Breast epithelium (tissue), 4 donors: ENCODE measurements at regions not wholly inside any gene's neighbourhood (a gene's known extent, or its start where the extent isn't known, plus 50 kb on each side); places are given as distances from the start of the nearest gene placed in this dataset.

Experiments
- DNase-seq, 2 donors: peaks; one replicate each; pipeline ENCODE4 v3.0.0-alpha.2; 2019; ENCODE audit warnings: low spot score in 2 of 2
- H3K27ac ChIP-seq, 2 donors: fragments of 200-600 bp; sonication (generic) in 1 of 2; one replicate each; pipeline ENCODE4 v1.5.1; 2016 to 2019; ENCODE audit warnings: mild to moderate bottlenecking in 1 of 2
- H3K27me3 ChIP-seq, 2 donors: fragments of 200-600 bp; sonication (generic) in 1 of 2; one replicate each; pipeline versions ENCODE4 v1.5.1 to v1.6.0; 2017 to 2019; ENCODE audit warnings: control low read depth in 1 of 2, mild to moderate bottlenecking in 1 of 2
- H3K36me3 ChIP-seq: fragments of 200-600 bp; one replicate; pipeline ENCODE4 v1.5.1; 2019
- H3K4me1 ChIP-seq, 2 donors: fragments of 200-600 bp; sonication (generic); one replicate each; pipeline ENCODE4 v1.5.1; 2016 to 2019; ENCODE audit warnings: control low read depth in 1 of 2
- H3K4me3 ChIP-seq, 3 donors: fragments of 200-600 bp; sonication (generic); 1 replicate in 2 of 3; 2 replicates in 1 of 3; pipeline ENCODE4 v1.5.1; 2016 to 2019; ENCODE audit warnings: mild to moderate bottlenecking in 3 of 3, moderate library complexity in 2 of 3
- H3K9me3 ChIP-seq, 2 donors: fragments of 200-600 bp; sonication (generic) in 1 of 2; one replicate each; pipeline ENCODE4 v1.5.1; 2016 to 2019; ENCODE audit warnings: control low read depth in 1 of 2
- POLR2A ChIP-seq: fragments of 450-650 bp; IDR thresholded peaks from one replicate; pipeline ENCODE4 v1.6.1; 2016; ENCODE audit warnings: antibody characterized with exemption, mild to moderate bottlenecking, moderate library complexity
- POLR2AphosphoS5 ChIP-seq, 3 donors: sonication (generic); formaldehyde crosslinking; IDR thresholded peaks; one replicate each; pipeline ENCODE4 v1.6.1; 2017; ENCODE audit warnings: antibody characterized with exemption in 3 of 3
- intact Hi-C: fragments of 100-400 bp; cut with DNase I; formaldehyde crosslinking; loops from one replicate; pipeline ENCODE4 v1.15.1; 2023; ENCODE audit warnings: low total_unique reads
- TF ChIP-seq, protein P1 (sequence below), 3 donors: fragments of 450-650 bp; IDR thresholded peaks; one replicate each; pipeline ENCODE4 v1.5.1; 2016 to 2017; ENCODE audit warnings: antibody characterized with exemption in 3 of 3, mild to moderate bottlenecking in 3 of 3, moderate library complexity in 3 of 3

- no peak for TF ChIP-seq POLR2AphosphoS5 (IDR thresholded peaks at IDR 0.05)
- Histone ChIP-seq H3K4me3 (no peak overlapping the region), H3K9me3 (no peaks in the 10 kb centered on the region), H3K27ac (no peak overlapping the region), H3K27me3 (no peaks in the 10 kb centered on the region), H3K36me3 (no peaks in the 10 kb centered on the region), H3K4me1 (no peaks in the 10 kb centered on the region)
- intact Hi-C loops = loop anchor here (5.0 kb wide), 1 partner anchor 246 kb away; no protein-coding TSS in a partner anchor
- DNase-seq = no peak
These were observed 538.9 kb downstream of the SNAPC1 start for GRCh38 chr14:62301080-62301479.

DNA sequence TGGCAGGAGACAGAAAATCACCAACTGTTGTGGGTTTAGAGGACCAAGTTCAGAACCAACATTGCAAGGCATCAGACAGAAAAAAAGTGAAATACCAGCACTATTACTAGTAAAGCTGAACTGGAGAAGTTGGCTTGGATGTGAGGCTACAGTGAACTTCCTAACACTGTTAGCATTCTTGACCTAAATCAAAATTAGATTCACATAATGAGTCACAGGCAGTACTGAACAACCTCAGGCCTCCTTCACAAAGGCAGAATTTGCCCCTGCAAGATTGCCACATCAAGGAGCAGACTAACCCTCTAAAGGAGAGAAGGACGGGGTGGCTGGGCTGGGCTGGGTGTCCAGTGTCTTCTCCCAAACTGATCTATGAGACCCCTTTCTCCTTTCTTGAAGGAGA lies 539.7 kb downstream of the SNAPC1 start:
- H3K27me3 ChIP-seq = no peaks in the 10 kb centered on the region

GRCh38 chr14:62303437-62303836 lies 541.2 kb downstream of the SNAPC1 start:
- no peak overlapping the region for H3K4me3 ChIP-seq
- DNase-seq = no peak
- no peak for TF ChIP-seq POLR2A
- H3K36me3 ChIP-seq = no peaks in the 10 kb centered on the region
- intact Hi-C loops = loop anchor here (5.0 kb wide), 1 partner anchor 244 kb away; no protein-coding TSS in a partner anchor
- H3K4me1 ChIP-seq = no peaks in the 10 kb centered on the region
- no peak overlapping the region for H3K27ac ChIP-seq
- no peaks in the 10 kb centered on the region for H3K9me3 ChIP-seq
- H3K27me3 ChIP-seq = no peaks in the 10 kb centered on the region

More for the DNA sequence above, 539.7 kb downstream of the SNAPC1 start:
- Histone ChIP-seq H3K4me3 (no peak overlapping the region), H3K9me3 (no peaks in the 10 kb centered on the region), H3K27ac (no peak overlapping the region), H3K36me3 (no peaks in the 10 kb centered on the region), H3K4me1 (no peaks in the 10 kb centered on the region)
- intact Hi-C loops = loop anchor here (5.0 kb wide), 1 partner anchor 245 kb away; no protein-coding TSS in a partner anchor
- TF ChIP-seq POLR2AphosphoS5 (IDR thresholded peaks at IDR 0.05) = no peak
- TF ChIP-seq POLR2A = no peak
- TF ChIP-seq, protein P1, sequence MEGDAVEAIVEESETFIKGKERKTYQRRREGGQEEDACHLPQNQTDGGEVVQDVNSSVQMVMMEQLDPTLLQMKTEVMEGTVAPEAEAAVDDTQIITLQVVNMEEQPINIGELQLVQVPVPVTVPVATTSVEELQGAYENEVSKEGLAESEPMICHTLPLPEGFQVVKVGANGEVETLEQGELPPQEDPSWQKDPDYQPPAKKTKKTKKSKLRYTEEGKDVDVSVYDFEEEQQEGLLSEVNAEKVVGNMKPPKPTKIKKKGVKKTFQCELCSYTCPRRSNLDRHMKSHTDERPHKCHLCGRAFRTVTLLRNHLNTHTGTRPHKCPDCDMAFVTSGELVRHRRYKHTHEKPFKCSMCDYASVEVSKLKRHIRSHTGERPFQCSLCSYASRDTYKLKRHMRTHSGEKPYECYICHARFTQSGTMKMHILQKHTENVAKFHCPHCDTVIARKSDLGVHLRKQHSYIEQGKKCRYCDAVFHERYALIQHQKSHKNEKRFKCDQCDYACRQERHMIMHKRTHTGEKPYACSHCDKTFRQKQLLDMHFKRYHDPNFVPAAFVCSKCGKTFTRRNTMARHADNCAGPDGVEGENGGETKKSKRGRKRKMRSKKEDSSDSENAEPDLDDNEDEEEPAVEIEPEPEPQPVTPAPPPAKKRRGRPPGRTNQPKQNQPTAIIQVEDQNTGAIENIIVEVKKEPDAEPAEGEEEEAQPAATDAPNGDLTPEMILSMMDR (IDR thresholded peaks at IDR 0.05) = no peak
- DNase-seq = no peak

DNA sequence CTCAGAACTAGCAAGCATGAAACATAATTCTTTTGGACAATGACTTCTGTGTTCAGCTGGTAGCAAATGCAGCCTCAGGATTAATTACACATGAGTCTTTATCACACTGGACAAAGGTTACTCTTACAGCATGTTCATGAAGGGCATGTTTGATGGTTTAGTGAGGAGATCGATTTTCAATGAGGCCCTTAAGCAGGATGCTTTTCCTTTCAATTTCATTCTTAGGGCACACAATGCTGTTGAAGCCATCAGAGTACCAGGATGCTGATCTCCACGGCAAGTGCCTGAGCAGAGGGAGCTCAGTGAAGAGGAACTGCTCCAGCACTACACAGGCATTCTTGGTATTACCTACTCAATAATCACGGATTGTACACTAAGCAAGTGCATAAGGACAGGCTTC lies 542.0 kb downstream of the SNAPC1 start:
- no peak for TF ChIP-seq POLR2AphosphoS5 (IDR thresholded peaks at IDR 0.05)
- Histone ChIP-seq H3K9me3 (no peaks in the 10 kb centered on the region), H3K4me1 (no peaks in the 10 kb centered on the region), H3K4me3 (no peak overlapping the region), H3K27me3 (no peaks in the 10 kb centered on the region), H3K27ac (no peak overlapping the region), H3K36me3 (no peaks in the 10 kb centered on the region)
- DNase-seq = no peak
- intact Hi-C loops = loop anchor here (5.0 kb wide), 1 partner anchor 243 kb away; no protein-coding TSS in a partner anchor

DNA sequence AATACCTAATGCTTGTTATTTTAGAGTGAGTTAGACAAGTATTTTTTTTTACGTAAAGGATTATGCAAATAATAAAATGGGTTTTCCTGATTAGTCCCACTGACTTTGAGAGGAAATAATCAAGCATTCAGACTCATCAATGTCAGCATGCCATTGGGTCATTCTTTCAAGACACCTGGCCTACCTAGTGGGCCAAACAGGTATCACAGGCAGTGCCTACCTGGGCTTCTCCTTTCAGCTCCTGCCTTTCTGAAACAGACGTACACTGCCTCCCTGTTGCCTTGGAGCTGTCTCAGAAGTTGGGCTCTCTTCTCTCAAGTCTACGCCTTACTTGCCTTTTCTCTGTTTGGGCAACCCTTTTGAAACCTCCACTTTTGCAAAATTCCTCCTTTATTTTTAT lies 545.6 kb downstream of the SNAPC1 start:
- Histone ChIP-seq H3K27ac (no peak overlapping the region), H3K4me1 (no peaks in the 10 kb centered on the region), H3K9me3 (no peaks in the 10 kb centered on the region), H3K27me3 (no peaks in the 10 kb centered on the region), H3K36me3 (no peaks in the 10 kb centered on the region), H3K4me3 (no peak overlapping the region)
- DNase-seq = no peak
- intact Hi-C loops = no loop called here
- TF ChIP-seq, protein P1 (IDR thresholded peaks at IDR 0.05) = no peak
- TF ChIP-seq POLR2AphosphoS5 (IDR thresholded peaks at IDR 0.05) = no peak

DNA sequence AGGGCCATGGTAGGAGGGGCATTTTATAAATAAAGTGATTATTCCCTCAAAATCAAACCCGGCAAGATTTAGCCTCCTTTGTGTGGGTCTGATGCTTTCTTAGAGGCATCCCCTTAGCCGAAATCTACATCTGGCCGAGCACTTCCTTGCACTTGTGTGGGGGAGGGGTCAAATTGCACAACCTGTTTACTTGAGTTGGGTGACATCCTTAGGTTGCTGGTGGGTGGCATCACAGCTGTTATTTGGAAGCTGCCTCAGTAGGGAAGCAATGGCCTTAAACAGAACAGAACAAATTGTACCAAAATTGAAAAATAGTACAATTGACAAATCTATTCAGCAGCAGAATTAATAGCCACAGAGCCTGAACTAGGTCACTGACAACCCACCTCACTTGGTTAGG lies 546.1 kb downstream of the SNAPC1 start:
- no peaks in the 10 kb centered on the region for H3K27me3 ChIP-seq
- intact Hi-C loops = no loop called here
- H3K4me1 ChIP-seq = no peaks in the 10 kb centered on the region
- no peak for DNase-seq
- no peaks in the 10 kb centered on the region for H3K9me3 ChIP-seq
- H3K27ac ChIP-seq = no peak overlapping the region
- TF ChIP-seq POLR2A (no peak), POLR2AphosphoS5 (IDR thresholded peaks at IDR 0.05) (no peak)
- no peaks in the 10 kb centered on the region for H3K36me3 ChIP-seq
- H3K4me3 ChIP-seq = no peak overlapping the region

DNA sequence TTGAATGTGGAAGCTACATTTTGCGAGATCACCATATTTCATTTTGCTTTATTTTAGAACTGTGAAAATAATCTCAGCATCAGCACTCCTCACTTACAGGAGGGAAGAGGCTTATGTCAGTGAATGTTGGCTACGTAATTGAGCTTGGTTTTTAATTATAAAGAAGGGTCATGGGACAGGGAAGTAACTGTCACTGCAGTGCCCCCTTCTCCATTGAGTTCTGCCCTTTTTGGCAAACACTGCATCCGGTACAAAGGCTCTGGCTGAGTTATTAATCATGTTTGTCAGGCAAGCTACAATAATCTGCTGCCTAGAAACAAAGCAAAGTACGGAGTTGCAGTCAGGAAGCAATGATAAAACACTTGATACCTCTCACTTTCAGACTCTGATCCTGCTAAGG lies 546.7 kb downstream of the SNAPC1 start:
- intact Hi-C loops = no loop called here
- H3K27ac ChIP-seq = no peak overlapping the region
- H3K4me3 ChIP-seq = no peak overlapping the region
- H3K9me3 ChIP-seq = no peaks in the 10 kb centered on the region
- H3K36me3 ChIP-seq = no peaks in the 10 kb centered on the region
- no peaks in the 10 kb centered on the region for H3K4me1 ChIP-seq
- no peak for TF ChIP-seq POLR2A
- TF ChIP-seq POLR2AphosphoS5 (IDR thresholded peaks at IDR 0.05) = no peak
- TF ChIP-seq, protein P1 (IDR thresholded peaks at IDR 0.05) = no peak
- no peaks in the 10 kb centered on the region for H3K27me3 ChIP-seq
- DNase-seq = no peak
